ENCODE measurements at regions not wholly inside any gene's neighbourhood (a gene's known extent, or its start where the extent isn't known, plus 50 kb on each side); places are given as distances from the start of the nearest gene placed in this dataset.

DNA sequence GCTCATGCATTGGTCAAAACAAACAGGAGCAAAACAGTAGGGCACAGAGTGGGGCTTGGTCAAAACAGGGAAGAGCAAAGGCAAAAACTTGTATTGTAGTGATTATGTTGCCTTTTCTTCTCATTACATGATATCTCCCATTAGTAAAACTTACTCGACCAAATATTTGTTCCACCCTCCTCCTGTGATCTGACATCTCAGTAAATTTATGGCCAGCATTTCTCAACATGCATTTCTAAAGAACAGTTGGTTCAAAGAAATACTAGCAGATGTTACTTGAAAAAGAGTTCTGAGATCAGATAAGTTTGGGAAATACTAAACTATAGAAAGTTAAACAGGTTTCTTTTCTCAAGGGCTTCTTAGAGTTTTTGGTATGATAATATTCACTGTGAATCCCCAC lies 423.1 kb downstream of the FIGN start:
- WGBS, 2 experiments: 100% methylated on average over 1 of the region's 1 CpG
- H3K36me3 ChIP-seq (ENCODE audit: control insufficient read depth, insufficient read depth, low read length): no peaks in the 10 kb centered on the region
- H3K27ac ChIP-seq (ENCODE audit: insufficient read depth, low read depth, low read length, poor library complexity, severe bottlenecking): no peak overlapping the region
- no peaks in the 10 kb centered on the region for H3K27me3 ChIP-seq (ENCODE audit: control insufficient read depth, insufficient read depth, low read length, poor library complexity, severe bottlenecking)
- H3K4me1 ChIP-seq (ENCODE audit: control insufficient read depth, insufficient read depth, low read length): no peaks in the 10 kb centered on the region
- H3K4me3 ChIP-seq (ENCODE audit: insufficient read depth, low read depth, low read length): no peak overlapping the region
- H3K9me3 ChIP-seq (ENCODE audit: control insufficient read depth, low read length): no peaks in the 10 kb centered on the region

DNA sequence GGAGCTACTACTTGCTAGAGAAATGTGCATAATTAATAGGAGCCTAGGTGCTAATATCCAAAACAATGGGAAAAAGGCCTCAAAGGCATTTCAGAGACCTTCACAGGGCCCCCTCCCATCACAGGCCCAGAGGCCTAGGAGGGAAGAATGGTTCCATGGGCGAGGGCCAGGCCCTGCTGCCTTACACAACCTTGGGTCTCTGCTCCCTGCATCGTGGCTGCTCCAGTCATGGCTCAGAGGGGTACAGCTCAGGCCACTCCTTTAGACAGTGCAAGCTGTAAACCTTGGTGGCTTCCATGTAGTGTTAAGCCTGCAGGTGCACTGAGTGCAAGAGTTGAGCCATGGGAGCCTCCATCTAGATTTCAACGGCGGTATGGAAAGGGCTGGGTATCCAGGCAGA lies 429.2 kb downstream of the FIGN start:
- WGBS, 2 experiments: 93 to 95% methylated on average over 4 of the region's 4 CpGs
- no peaks in the 10 kb centered on the region for H3K27me3 ChIP-seq (ENCODE audit: control insufficient read depth, insufficient read depth, low read length, poor library complexity, severe bottlenecking)
- no peaks in the 10 kb centered on the region for H3K4me1 ChIP-seq (ENCODE audit: control insufficient read depth, insufficient read depth, low read length)

GRCh38 chr2:163302141-163302540 lies 433.7 kb downstream of the FIGN start:
- Histone ChIP-seq H3K4me1 (ENCODE audit: control insufficient read depth, insufficient read depth, low read length) (no peaks in the 10 kb centered on the region), H3K4me3 (ENCODE audit: insufficient read depth, low read depth, low read length) (no peak overlapping the region), H3K27ac (ENCODE audit: insufficient read depth, low read depth, low read length, poor library complexity, severe bottlenecking) (no peak overlapping the region), H3K36me3 (ENCODE audit: control insufficient read depth, insufficient read depth, low read length) (no peaks in the 10 kb centered on the region), H3K9me3 (ENCODE audit: control insufficient read depth, low read length) (no peaks in the 10 kb centered on the region), H3K27me3 (ENCODE audit: control insufficient read depth, insufficient read depth, low read length, poor library complexity, severe bottlenecking) (no peaks in the 10 kb centered on the region)
- WGBS, 2 experiments: 100% methylated on average over 1 of the region's 1 CpG; no CpG with 5 or more reads in 1 of the 2 experiments

More for the DNA sequence above, 429.2 kb downstream of the FIGN start:
- Histone ChIP-seq H3K4me3 (ENCODE audit: insufficient read depth, low read depth, low read length) (no peak overlapping the region), H3K27ac (ENCODE audit: insufficient read depth, low read depth, low read length, poor library complexity, severe bottlenecking) (no peak overlapping the region), H3K36me3 (ENCODE audit: control insufficient read depth, insufficient read depth, low read length) (no peaks in the 10 kb centered on the region), H3K9me3 (ENCODE audit: control insufficient read depth, low read length) (no peaks in the 10 kb centered on the region)

DNA sequence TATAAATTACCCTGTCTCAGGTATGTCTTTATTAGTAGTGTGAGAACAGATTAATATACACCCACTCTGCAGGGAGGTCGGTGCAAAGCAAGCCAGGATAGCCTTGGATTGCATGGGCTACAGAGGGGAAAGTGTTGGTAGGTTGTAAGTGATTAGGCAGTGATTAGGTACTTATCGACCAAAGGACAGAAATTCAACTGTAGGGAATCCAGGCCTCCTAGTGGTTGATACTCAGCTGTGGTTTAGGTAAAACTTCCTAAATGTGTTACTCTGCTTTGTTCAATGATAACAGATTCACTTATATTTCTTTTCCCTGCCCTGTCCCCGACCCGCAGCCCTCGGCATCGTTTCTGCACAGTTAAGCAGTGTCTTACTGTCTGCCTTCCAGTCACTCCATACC lies 444.0 kb downstream of the FIGN start:
- Histone ChIP-seq H3K9me3 (ENCODE audit: control insufficient read depth, low read length) (no peaks in the 10 kb centered on the region), H3K27ac (ENCODE audit: insufficient read depth, low read depth, low read length, poor library complexity, severe bottlenecking) (no peak overlapping the region), H3K27me3 (ENCODE audit: control insufficient read depth, insufficient read depth, low read length, poor library complexity, severe bottlenecking) (no peaks in the 10 kb centered on the region), H3K4me1 (ENCODE audit: control insufficient read depth, insufficient read depth, low read length) (no peaks in the 10 kb centered on the region), H3K36me3 (ENCODE audit: control insufficient read depth, insufficient read depth, low read length) (no peaks in the 10 kb centered on the region), H3K4me3 (ENCODE audit: insufficient read depth, low read depth, low read length) (no peak overlapping the region)
- 94 to 97% methylated on average over 6 of the region's 6 CpGs for WGBS, 2 experiments

DNA sequence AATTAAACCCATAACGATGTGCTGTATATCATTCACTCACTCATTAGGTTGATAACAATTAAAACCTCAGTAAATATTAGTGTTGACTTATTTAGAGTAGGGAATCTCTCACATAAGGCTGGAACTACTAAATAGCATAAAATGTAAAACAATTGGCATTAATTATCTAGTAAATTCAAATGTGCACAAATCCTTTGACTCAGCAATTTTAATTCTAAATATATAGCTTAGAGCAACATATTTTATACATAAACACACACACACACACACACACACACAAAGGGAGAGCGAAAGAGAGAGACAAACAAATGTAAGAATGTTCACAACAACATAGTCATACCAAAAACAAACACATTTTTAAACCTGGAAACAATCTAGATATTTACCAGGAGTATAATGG lies 443.1 kb upstream of the KCNH7 start:
- Histone ChIP-seq H3K27ac (ENCODE audit: insufficient read depth, low read depth, low read length, poor library complexity, severe bottlenecking) (no peak overlapping the region), H3K4me3 (ENCODE audit: insufficient read depth, low read depth, low read length) (no peak overlapping the region), H3K27me3 (ENCODE audit: control insufficient read depth, insufficient read depth, low read length, poor library complexity, severe bottlenecking) (no peaks in the 10 kb centered on the region), H3K9me3 (ENCODE audit: control insufficient read depth, low read length) (no peaks in the 10 kb centered on the region), H3K4me1 (ENCODE audit: control insufficient read depth, insufficient read depth, low read length) (no peaks in the 10 kb centered on the region), H3K36me3 (ENCODE audit: control insufficient read depth, insufficient read depth, low read length) (no peaks in the 10 kb centered on the region)
- 69% methylated on average over 2 of the region's 2 CpGs; no CpG with 5 or more reads in 1 of the 2 experiments for WGBS, 2 experiments

GRCh38 chr2:163269374-163270021 lies 430.9 kb upstream of the KCNH7 start:
- 88 to 93% methylated on average over 7 to 9 of the region's 9 CpGs for WGBS, 2 experiments
- Histone ChIP-seq H3K4me3 (ENCODE audit: insufficient read depth, low read depth, low read length) (no peak overlapping the region), H3K36me3 (ENCODE audit: control insufficient read depth, insufficient read depth, low read length) (no peaks in the 10 kb centered on the region), H3K9me3 (ENCODE audit: control insufficient read depth, low read length) (no peaks in the 10 kb centered on the region), H3K27me3 (ENCODE audit: control insufficient read depth, insufficient read depth, low read length, poor library complexity, severe bottlenecking) (no peaks in the 10 kb centered on the region), H3K4me1 (ENCODE audit: control insufficient read depth, insufficient read depth, low read length) (no peaks in the 10 kb centered on the region), H3K27ac (ENCODE audit: insufficient read depth, low read depth, low read length, poor library complexity, severe bottlenecking) (no peak overlapping the region)

DNA sequence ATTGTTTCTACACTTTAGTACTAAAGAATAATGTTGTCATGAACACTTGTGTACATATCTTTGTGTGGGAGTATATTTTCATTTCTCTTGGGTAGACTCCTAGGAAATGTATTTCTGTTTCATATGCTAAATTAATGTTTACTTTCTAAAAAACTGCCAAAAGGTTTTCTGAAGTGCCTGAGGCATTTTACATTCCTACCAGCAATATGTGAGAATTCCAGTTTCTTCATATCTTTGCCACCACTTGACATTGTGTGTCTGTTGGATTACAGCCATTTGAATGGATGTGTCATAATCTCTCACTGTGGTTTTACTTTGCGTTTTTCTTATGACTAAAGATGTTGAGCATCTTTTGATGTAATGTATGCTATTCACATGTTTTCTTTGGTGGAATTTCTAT lies 428.2 kb upstream of the KCNH7 start:
- 89% methylated on average over 1 of the region's 1 CpG; no CpG with 5 or more reads in 1 of the 2 experiments for WGBS, 2 experiments
- no peak overlapping the region for H3K27ac ChIP-seq (ENCODE audit: insufficient read depth, low read depth, low read length, poor library complexity, severe bottlenecking)
- H3K9me3 ChIP-seq (ENCODE audit: control insufficient read depth, low read length): no peaks in the 10 kb centered on the region
- H3K36me3 ChIP-seq (ENCODE audit: control insufficient read depth, insufficient read depth, low read length): no peaks in the 10 kb centered on the region
- H3K4me3 ChIP-seq (ENCODE audit: insufficient read depth, low read depth, low read length): no peak overlapping the region
- H3K27me3 ChIP-seq (ENCODE audit: control insufficient read depth, insufficient read depth, low read length, poor library complexity, severe bottlenecking): no peaks in the 10 kb centered on the region
- no peaks in the 10 kb centered on the region for H3K4me1 ChIP-seq (ENCODE audit: control insufficient read depth, insufficient read depth, low read length)

- H3K27ac ChIP-seq (ENCODE audit: insufficient read depth, low read depth, low read length, poor library complexity, severe bottlenecking): no peak overlapping the region
- no peaks in the 10 kb centered on the region for H3K36me3 ChIP-seq (ENCODE audit: control insufficient read depth, insufficient read depth, low read length)
- no peaks in the 10 kb centered on the region for H3K27me3 ChIP-seq (ENCODE audit: control insufficient read depth, insufficient read depth, low read length, poor library complexity, severe bottlenecking)
- no peaks in the 10 kb centered on the region for H3K4me1 ChIP-seq (ENCODE audit: control insufficient read depth, insufficient read depth, low read length)
- no peak overlapping the region for H3K4me3 ChIP-seq (ENCODE audit: insufficient read depth, low read depth, low read length)
- H3K9me3 ChIP-seq (ENCODE audit: control insufficient read depth, low read length): no peaks in the 10 kb centered on the region
These were observed 427.0 kb upstream of the KCNH7 start for GRCh38 chr2:163265562-163265961.

GRCh38 chr2:163264341-163264740 lies 425.8 kb upstream of the KCNH7 start:
- Histone ChIP-seq H3K36me3 (ENCODE audit: control insufficient read depth, insufficient read depth, low read length) (no peaks in the 10 kb centered on the region), H3K27ac (ENCODE audit: insufficient read depth, low read depth, low read length, poor library complexity, severe bottlenecking) (no peak overlapping the region), H3K27me3 (ENCODE audit: control insufficient read depth, insufficient read depth, low read length, poor library complexity, severe bottlenecking) (no peaks in the 10 kb centered on the region), H3K4me1 (ENCODE audit: control insufficient read depth, insufficient read depth, low read length) (no peaks in the 10 kb centered on the region), H3K9me3 (ENCODE audit: control insufficient read depth, low read length) (no peaks in the 10 kb centered on the region), H3K4me3 (ENCODE audit: insufficient read depth, low read depth, low read length) (no peak overlapping the region)
- WGBS, 2 experiments: 63 to 94% methylated on average over 1 of the region's 1 CpG

- H3K9me3 ChIP-seq (ENCODE audit: control insufficient read depth, low read length): no peaks in the 10 kb centered on the region
- no peaks in the 10 kb centered on the region for H3K4me1 ChIP-seq (ENCODE audit: control insufficient read depth, insufficient read depth, low read length)
- H3K36me3 ChIP-seq (ENCODE audit: control insufficient read depth, insufficient read depth, low read length): no peaks in the 10 kb centered on the region
- H3K4me3 ChIP-seq (ENCODE audit: insufficient read depth, low read depth, low read length): no peak overlapping the region
- H3K27me3 ChIP-seq (ENCODE audit: control insufficient read depth, insufficient read depth, low read length, poor library complexity, severe bottlenecking): no peaks in the 10 kb centered on the region
- no peak overlapping the region for H3K27ac ChIP-seq (ENCODE audit: insufficient read depth, low read depth, low read length, poor library complexity, severe bottlenecking)
These were observed 420.9 kb upstream of the KCNH7 start for GRCh38 chr2:163259489-163259888.

DNA sequence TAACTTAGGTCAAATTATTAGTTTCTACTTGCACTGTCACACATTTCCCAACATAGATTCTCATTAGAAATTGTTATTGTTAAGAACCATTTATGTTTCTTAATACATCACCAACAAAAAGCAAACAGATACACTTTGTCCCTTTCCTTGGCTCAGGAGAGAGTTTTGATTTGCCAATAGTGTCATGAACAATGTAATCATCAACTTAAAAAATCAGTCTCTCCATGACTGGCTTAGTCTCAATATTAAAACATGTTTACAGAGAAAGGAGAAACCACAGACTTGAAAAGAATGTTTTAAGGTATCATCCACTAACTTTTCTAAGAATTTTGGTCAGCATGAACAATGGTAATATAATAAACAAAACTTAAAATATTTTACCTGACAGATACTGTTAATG lies 416.5 kb upstream of the KCNH7 start:
- Histone ChIP-seq H3K4me3 (ENCODE audit: insufficient read depth, low read depth, low read length) (no peak overlapping the region), H3K9me3 (ENCODE audit: control insufficient read depth, low read length) (no peaks in the 10 kb centered on the region), H3K36me3 (ENCODE audit: control insufficient read depth, insufficient read depth, low read length) (no peaks in the 10 kb centered on the region), H3K27ac (ENCODE audit: insufficient read depth, low read depth, low read length, poor library complexity, severe bottlenecking) (no peak overlapping the region), H3K4me1 (ENCODE audit: control insufficient read depth, insufficient read depth, low read length) (no peaks in the 10 kb centered on the region), H3K27me3 (ENCODE audit: control insufficient read depth, insufficient read depth, low read length, poor library complexity, severe bottlenecking) (no peaks in the 10 kb centered on the region)
